ENCODE measurements at regions not wholly inside any gene's neighbourhood (a gene's known extent, or its start where the extent isn't known, plus 50 kb on each side); places are given as distances from the start of the nearest gene placed in this dataset.

DNA sequence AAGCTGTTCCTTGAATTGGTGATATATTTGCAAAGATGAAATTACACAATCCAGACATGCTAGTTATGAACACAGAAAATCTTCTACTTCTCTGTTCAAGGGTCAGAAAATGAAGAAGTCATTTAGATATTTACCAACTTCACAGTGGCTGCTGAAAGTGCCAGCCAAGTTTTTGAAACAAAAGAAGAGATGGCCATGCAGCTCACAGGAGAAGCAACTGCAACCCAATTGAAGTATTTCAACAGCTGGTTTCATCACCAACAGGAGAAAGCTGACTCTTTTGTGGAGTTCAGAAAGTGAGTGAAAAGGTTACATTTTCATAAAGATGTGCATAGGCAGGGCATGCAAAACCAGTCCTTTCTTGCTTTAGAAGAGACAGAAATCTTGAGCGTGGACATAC is 70.1 kb upstream of the LSM6 start:
- H2BK120ac ChIP-seq (replicated peaks; ENCODE audit: low read depth, low read length) = no peak overlapping the region
- no peak for DNase-seq (ENCODE audit: low read depth in 1 of 2, low spot score in 2 of 2)
- no peak overlapping the region for H2BK15ac ChIP-seq (ENCODE audit: low read length)
- POLR2A ChIA-PET (ENCODE audit: partially characterized antibody) = no interaction called here
- no peak overlapping the region for H3K23ac ChIP-seq (ENCODE audit: insufficient read length)
- H3K4me2 ChIP-seq (ENCODE audit: insufficient read depth in 1 of 2, low read depth in 2 of 2, low read length in 2 of 2) = no peak overlapping the region
- no peaks in the 10 kb centered on the region for H3K27me3 ChIP-seq (replicated peaks in 1 of 4; ENCODE audit: control insufficient read depth in 3 of 4, extremely low read depth in 1 of 4, insufficient read depth in 3 of 4, low read length in 3 of 4)
- H3K4me3 ChIP-seq (ENCODE audit: extremely low read depth in 1 of 4, insufficient read depth in 2 of 4, low read depth in 3 of 4, low read length in 4 of 4) = no peak overlapping the region
- 91% methylated on average over 1 of the region's 1 CpG; no CpG with 5 or more reads in 1 of the 2 experiments for WGBS, 2 experiments (ENCODE audit: extremely low coverage in 1 of 2, insufficient coverage in 1 of 2, insufficient read length in 1 of 2, insufficient replicate concordance in 2 of 2, low coverage in 1 of 2, low lambda C conversion rate in 2 of 2, missing lambda C conversion rate in 1 of 2)
- H3K14ac ChIP-seq (ENCODE audit: insufficient read length) = no peak overlapping the region
- no peak overlapping the region for H3K18ac ChIP-seq (ENCODE audit: extremely low read depth, low read length)
- no peak overlapping the region for H2BK20ac ChIP-seq (ENCODE audit: low read length)
- no peak overlapping the region for H3K56ac ChIP-seq (replicated peaks; ENCODE audit: insufficient read length, low read depth, low read length)
- H3K79me2 ChIP-seq (ENCODE audit: control insufficient read depth in 1 of 2, insufficient read depth in 2 of 2, low read length in 2 of 2) = no peaks in the 10 kb centered on the region
- no peak overlapping the region for H4K91ac ChIP-seq (replicated peaks; ENCODE audit: insufficient read length, low read length)
- no peak overlapping the region for H2BK5ac ChIP-seq (ENCODE audit: low read depth, low read length)
- no peak overlapping the region for H4K5ac ChIP-seq (ENCODE audit: insufficient read length, low read depth, low read length)
- CTCF ChIA-PET (ENCODE audit: partially characterized antibody) = interaction anchor here (1.0 to 9.1 kb wide), 2 partner anchors 11 kb away, joined by 3 to 68 read pairs; no protein-coding TSS in a partner anchor
- H4K8ac ChIP-seq (ENCODE audit: extremely low read depth, insufficient read depth, low read length) = no peak overlapping the region
- H3K4ac ChIP-seq (replicated peaks; ENCODE audit: insufficient read length, low read depth, low read length) = no peak overlapping the region
- no peaks in the 10 kb centered on the region for H3K4me1 ChIP-seq (replicated peaks in 1 of 4; ENCODE audit: control insufficient read depth in 3 of 4, insufficient read depth in 4 of 4, low read length in 3 of 4)
- no peak overlapping the region for H3K27ac ChIP-seq (ENCODE audit: low read depth, low read length)
- no peaks in the 10 kb centered on the region for H3K36me3 ChIP-seq (ENCODE audit: control insufficient read depth in 2 of 4, insufficient read depth in 4 of 4, low read length in 3 of 4)
- H4K20me1 ChIP-seq (replicated peaks in 1 of 2; ENCODE audit: control insufficient read depth in 1 of 2, insufficient read depth in 2 of 2, low read length in 2 of 2) = no peaks in the 10 kb centered on the region
- no peaks in the 10 kb centered on the region for H3K9me3 ChIP-seq (ENCODE audit: insufficient read depth in 2 of 2, low read depth in 1 of 2, low read length in 1 of 2)
- H2AK5ac ChIP-seq (ENCODE audit: low read depth, low read length) = no peak overlapping the region
- no peaks in the 10 kb centered on the region for H3K23me2 ChIP-seq (ENCODE audit: low read depth, low read length)
- H3K79me1 ChIP-seq (ENCODE audit: low read depth, low read length) = no peaks in the 10 kb centered on the region
- FAIRE-seq = no peak
- H2BK12ac ChIP-seq (ENCODE audit: low read depth, low read length) = no peak overlapping the region
- 0 out of 2 replicates have a peak overlapping the region, but pooled peaks have one; percentile 9 for H2AFZ ChIP-seq (ENCODE audit: low read length)
- H3K9ac ChIP-seq (replicated peaks in 1 of 4; ENCODE audit: extremely low read depth in 1 of 4, low read depth in 3 of 4, low read length in 3 of 4) = no peak overlapping the region
- TF ChIP-seq EZH2 (IDR thresholded peaks at IDR 0.05; ENCODE audit: low read depth, low read length, severe bottlenecking) = no peak
- no peak for TF ChIP-seq YY1 (IDR thresholded peaks at IDR 0.05; ENCODE audit: low read depth, low read length)
- TF ChIP-seq TBP (IDR thresholded peaks at IDR 0.05; ENCODE audit: low read depth, low read length) = no peak
- TF ChIP-seq, protein P1, sequence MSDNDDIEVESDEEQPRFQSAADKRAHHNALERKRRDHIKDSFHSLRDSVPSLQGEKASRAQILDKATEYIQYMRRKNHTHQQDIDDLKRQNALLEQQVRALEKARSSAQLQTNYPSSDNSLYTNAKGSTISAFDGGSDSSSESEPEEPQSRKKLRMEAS (IDR thresholded peaks at IDR 0.05) = no peak
- TF ChIP-seq KDM5A (IDR thresholded peaks at IDR 0.05; ENCODE audit: low read length) = no peak
- no peak for TF ChIP-seq CTBP2 (IDR thresholded peaks at IDR 0.05; ENCODE audit: borderline replicate concordance, insufficient read depth, insufficient read length, low read length)

Measured in H1 (cell line).